WTC11 (cell line): ENCODE measurements at regions not wholly inside any gene's neighbourhood (a gene's known extent, or its start where the extent isn't known, plus 50 kb on each side); places are given as distances from the start of the nearest gene placed in this dataset.
A peak's percentile ranks its signal among the peaks of the same experiment; 100 is the strongest.

Source experiments
- ATAC-seq: fragments of 200-7000 bp; cut with Tn5 transposase; 2 replicates; pipeline ENCODE4 v1.10.0; 2021; ENCODE audit warnings: mild to moderate bottlenecking, moderate library complexity
- CTCF ChIA-PET: fragments of 300-600 bp; sonication (Branson Sonifier 250); formaldehyde crosslinking; loops from one replicate; lab custom pipeline; 2021; ENCODE audit warnings: antibody characterized with exemption; lab: Charles Lee
- POLR2A ChIA-PET: fragments of 350-600 bp; sonication (Branson Sonifier 250); formaldehyde crosslinking; loops from one replicate; lab custom pipeline; 2021; ENCODE audit warnings: antibody characterized with exemption; lab: Charles Lee
- DNase-seq: peaks from one replicate; pipeline ENCODE4 v3.0.0; 2021; ENCODE audit warnings: low spot score
- H3K27ac Mint-ChIP-seq: 2 replicates; pipeline ENCODE4 v1.8.0; 2021; ENCODE audit warnings: mixed read lengths
- H3K27me3 Mint-ChIP-seq: 2 replicates; pipeline ENCODE4 v1.8.0; 2021; ENCODE audit warnings: low read depth, mild to moderate bottlenecking, moderate library complexity, mixed read lengths
- H3K36me3 Mint-ChIP-seq: 2 replicates; pipeline ENCODE4 v1.8.0; 2021; ENCODE audit warnings: mixed read lengths
- H3K4me1 Mint-ChIP-seq: 2 replicates; pipeline ENCODE4 v1.8.0; 2022; ENCODE audit warnings: mixed read lengths
- H3K4me3 Mint-ChIP-seq: 2 replicates; pipeline ENCODE4 v1.8.0; 2021; ENCODE audit warnings: mild to moderate bottlenecking, moderate library complexity, mixed read lengths
- H3K9me3 Mint-ChIP-seq: 2 replicates; pipeline ENCODE4 v1.8.0; 2021; ENCODE audit warnings: mixed read lengths
- ATF1 ChIP-seq: sonication (generic); formaldehyde crosslinking; IDR thresholded peaks from 2 replicates; pipeline ENCODE4 v1.8.1; 2023; ENCODE audit warnings: mild to moderate bottlenecking, moderate library complexity, missing genetic modification reagents
- CBFB ChIP-seq: sonication (generic); formaldehyde crosslinking; IDR thresholded peaks from 2 replicates; pipeline ENCODE4 v1.8.1; 2022; ENCODE audit warnings: mild to moderate bottlenecking, low read depth, missing genetic modification reagents
- CREM ChIP-seq: sonication (generic); formaldehyde crosslinking; IDR thresholded peaks from 2 replicates; pipeline ENCODE4 v1.8.1; 2022; ENCODE audit warnings: mild to moderate bottlenecking, missing genetic modification reagents, moderate library complexity
- ELF4 ChIP-seq: sonication (generic); formaldehyde crosslinking; IDR thresholded peaks from 2 replicates; pipeline ENCODE4 v1.8.1; 2022; ENCODE audit warnings: low read depth, mild to moderate bottlenecking, moderate library complexity, missing genetic modification reagents
- ESRRA ChIP-seq: sonication (generic); formaldehyde crosslinking; IDR thresholded peaks from 2 replicates; pipeline ENCODE4 v1.8.1; 2022; ENCODE audit warnings: mild to moderate bottlenecking, missing genetic modification reagents, borderline replicate concordance
- FOXK1 ChIP-seq: sonication (generic); formaldehyde crosslinking; IDR thresholded peaks from 2 replicates; pipeline ENCODE4 v1.8.0; 2022; ENCODE audit warnings: mild to moderate bottlenecking, moderate library complexity, missing genetic modification reagents
- FOXP4 ChIP-seq: sonication (generic); formaldehyde crosslinking; IDR thresholded peaks from 2 replicates; pipeline ENCODE4 v1.8.0; 2022; ENCODE audit warnings: mild to moderate bottlenecking, missing genetic modification reagents
- GRHL2 ChIP-seq: fragments of 250-450 bp; sonication (Bioruptor Pico); IDR thresholded peaks from 2 replicates; pipeline ENCODE4 v1.8.0; 2022; ENCODE audit warnings: mild to moderate bottlenecking, moderate library complexity; ENCODE audit not compliant: insufficient replicate concordance, severe bottlenecking
- IRF2 ChIP-seq: sonication (generic); formaldehyde crosslinking; IDR thresholded peaks from 2 replicates; pipeline ENCODE4 v1.8.0; 2022; ENCODE audit warnings: low read depth, missing genetic modification reagents, borderline replicate concordance
- MXD4 ChIP-seq: fragments of 250-450 bp; sonication (Bioruptor Pico); IDR thresholded peaks from 2 replicates; pipeline ENCODE4 v1.8.0; 2021; ENCODE audit warnings: mild to moderate bottlenecking, moderate library complexity, borderline replicate concordance
- RORB ChIP-seq: fragments of 250-450 bp; sonication (Bioruptor Pico); IDR thresholded peaks from 2 replicates; pipeline ENCODE4 v1.9.0; 2021; ENCODE audit warnings: mild to moderate bottlenecking
- SP1 ChIP-seq: sonication (generic); formaldehyde crosslinking; conservative IDR thresholded peaks from 2 replicates; pipeline ENCODE4 v1.8.1; 2022; ENCODE audit warnings: missing genetic modification reagents
- ZNF138 ChIP-seq: sonication (generic); formaldehyde crosslinking; conservative IDR thresholded peaks from 2 replicates; pipeline ENCODE4 v1.8.1; 2022; ENCODE audit warnings: mild to moderate bottlenecking, moderate library complexity, missing genetic modification reagents
- ZNF219 ChIP-seq: sonication (generic); formaldehyde crosslinking; IDR thresholded peaks from 2 replicates; pipeline ENCODE4 v1.8.0; 2023; ENCODE audit warnings: missing genetic modification reagents, mild to moderate bottlenecking, borderline replicate concordance
- ZNF671 ChIP-seq: fragments of 250-450 bp; sonication (Bioruptor Pico); IDR thresholded peaks from 2 replicates; pipeline ENCODE4 v1.8.0; 2021; ENCODE audit warnings: mild to moderate bottlenecking
- TF ChIP-seq, protein P1 (sequence below): fragments of 250-450 bp; sonication (Bioruptor Pico); IDR thresholded peaks from 2 replicates; pipeline ENCODE4 v1.9.0; 2021; ENCODE audit warnings: mild to moderate bottlenecking, borderline replicate concordance
- TF ChIP-seq, protein P2 (sequence below): sonication (generic); formaldehyde crosslinking; IDR thresholded peaks from 2 replicates; pipeline ENCODE4 v1.8.0; 2022; ENCODE audit warnings: mild to moderate bottlenecking, missing genetic modification reagents
- TF ChIP-seq, protein P3 (sequence below): sonication (generic); formaldehyde crosslinking; conservative IDR thresholded peaks from 2 replicates; pipeline ENCODE4 v1.8.1; 2023; ENCODE audit warnings: mild to moderate bottlenecking, low read depth, missing genetic modification reagents, moderate library complexity

GRCh38 chr2:57621122-57621663, 425.4 kb upstream of the VRK2 start (continued):
- TF ChIP-seq FOXK1 (CRISPR knock-in tag) (no peak), ELF4 (no peak), ESRRA (CRISPR knock-in tag) (no peak), IRF2 (no peak), CBFB (CRISPR knock-in tag) (no peak), ZNF671 (CRISPR knock-in tag) (no peak), CREM (no peak), GRHL2 (CRISPR knock-in tag) (no peak)
- TF ChIP-seq, protein P1, sequence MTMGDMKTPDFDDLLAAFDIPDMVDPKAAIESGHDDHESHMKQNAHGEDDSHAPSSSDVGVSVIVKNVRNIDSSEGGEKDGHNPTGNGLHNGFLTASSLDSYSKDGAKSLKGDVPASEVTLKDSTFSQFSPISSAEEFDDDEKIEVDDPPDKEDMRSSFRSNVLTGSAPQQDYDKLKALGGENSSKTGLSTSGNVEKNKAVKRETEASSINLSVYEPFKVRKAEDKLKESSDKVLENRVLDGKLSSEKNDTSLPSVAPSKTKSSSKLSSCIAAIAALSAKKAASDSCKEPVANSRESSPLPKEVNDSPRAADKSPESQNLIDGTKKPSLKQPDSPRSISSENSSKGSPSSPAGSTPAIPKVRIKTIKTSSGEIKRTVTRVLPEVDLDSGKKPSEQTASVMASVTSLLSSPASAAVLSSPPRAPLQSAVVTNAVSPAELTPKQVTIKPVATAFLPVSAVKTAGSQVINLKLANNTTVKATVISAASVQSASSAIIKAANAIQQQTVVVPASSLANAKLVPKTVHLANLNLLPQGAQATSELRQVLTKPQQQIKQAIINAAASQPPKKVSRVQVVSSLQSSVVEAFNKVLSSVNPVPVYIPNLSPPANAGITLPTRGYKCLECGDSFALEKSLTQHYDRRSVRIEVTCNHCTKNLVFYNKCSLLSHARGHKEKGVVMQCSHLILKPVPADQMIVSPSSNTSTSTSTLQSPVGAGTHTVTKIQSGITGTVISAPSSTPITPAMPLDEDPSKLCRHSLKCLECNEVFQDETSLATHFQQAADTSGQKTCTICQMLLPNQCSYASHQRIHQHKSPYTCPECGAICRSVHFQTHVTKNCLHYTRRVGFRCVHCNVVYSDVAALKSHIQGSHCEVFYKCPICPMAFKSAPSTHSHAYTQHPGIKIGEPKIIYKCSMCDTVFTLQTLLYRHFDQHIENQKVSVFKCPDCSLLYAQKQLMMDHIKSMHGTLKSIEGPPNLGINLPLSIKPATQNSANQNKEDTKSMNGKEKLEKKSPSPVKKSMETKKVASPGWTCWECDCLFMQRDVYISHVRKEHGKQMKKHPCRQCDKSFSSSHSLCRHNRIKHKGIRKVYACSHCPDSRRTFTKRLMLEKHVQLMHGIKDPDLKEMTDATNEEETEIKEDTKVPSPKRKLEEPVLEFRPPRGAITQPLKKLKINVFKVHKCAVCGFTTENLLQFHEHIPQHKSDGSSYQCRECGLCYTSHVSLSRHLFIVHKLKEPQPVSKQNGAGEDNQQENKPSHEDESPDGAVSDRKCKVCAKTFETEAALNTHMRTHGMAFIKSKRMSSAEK (CRISPR knock-in tag): no peak
- TF ChIP-seq, protein P2, sequence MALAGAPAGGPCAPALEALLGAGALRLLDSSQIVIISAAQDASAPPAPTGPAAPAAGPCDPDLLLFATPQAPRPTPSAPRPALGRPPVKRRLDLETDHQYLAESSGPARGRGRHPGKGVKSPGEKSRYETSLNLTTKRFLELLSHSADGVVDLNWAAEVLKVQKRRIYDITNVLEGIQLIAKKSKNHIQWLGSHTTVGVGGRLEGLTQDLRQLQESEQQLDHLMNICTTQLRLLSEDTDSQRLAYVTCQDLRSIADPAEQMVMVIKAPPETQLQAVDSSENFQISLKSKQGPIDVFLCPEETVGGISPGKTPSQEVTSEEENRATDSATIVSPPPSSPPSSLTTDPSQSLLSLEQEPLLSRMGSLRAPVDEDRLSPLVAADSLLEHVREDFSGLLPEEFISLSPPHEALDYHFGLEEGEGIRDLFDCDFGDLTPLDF: no peak
- TF ChIP-seq, protein P3, sequence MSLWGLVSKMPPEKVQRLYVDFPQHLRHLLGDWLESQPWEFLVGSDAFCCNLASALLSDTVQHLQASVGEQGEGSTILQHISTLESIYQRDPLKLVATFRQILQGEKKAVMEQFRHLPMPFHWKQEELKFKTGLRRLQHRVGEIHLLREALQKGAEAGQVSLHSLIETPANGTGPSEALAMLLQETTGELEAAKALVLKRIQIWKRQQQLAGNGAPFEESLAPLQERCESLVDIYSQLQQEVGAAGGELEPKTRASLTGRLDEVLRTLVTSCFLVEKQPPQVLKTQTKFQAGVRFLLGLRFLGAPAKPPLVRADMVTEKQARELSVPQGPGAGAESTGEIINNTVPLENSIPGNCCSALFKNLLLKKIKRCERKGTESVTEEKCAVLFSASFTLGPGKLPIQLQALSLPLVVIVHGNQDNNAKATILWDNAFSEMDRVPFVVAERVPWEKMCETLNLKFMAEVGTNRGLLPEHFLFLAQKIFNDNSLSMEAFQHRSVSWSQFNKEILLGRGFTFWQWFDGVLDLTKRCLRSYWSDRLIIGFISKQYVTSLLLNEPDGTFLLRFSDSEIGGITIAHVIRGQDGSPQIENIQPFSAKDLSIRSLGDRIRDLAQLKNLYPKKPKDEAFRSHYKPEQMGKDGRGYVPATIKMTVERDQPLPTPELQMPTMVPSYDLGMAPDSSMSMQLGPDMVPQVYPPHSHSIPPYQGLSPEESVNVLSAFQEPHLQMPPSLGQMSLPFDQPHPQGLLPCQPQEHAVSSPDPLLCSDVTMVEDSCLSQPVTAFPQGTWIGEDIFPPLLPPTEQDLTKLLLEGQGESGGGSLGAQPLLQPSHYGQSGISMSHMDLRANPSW (CRISPR knock-in tag): no peak
- TF ChIP-seq, all 79 proteins: peak for 0

DNA sequence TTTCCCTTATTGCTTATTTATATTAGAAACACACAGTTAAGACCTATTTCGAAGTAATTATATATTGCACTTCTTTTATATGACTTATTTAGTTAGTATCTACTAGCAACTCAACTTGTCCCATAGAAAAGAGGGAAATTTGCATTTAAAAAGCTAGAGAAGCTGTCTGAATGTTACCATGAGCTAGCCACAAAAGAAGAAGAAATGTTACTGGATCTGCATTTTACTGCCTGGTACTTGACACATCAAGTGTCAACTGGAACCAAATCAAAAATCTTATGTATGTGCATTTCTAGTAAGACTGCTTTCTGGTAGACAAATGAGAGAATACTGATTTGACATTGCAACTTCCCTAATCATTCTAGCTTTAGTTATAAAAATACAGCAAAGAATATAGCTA, 424.6 kb upstream of the VRK2 start:
- Mint-ChIP-seq H3K4me1 (peaks cover 30% of the 10 kb centered on the region), H3K36me3 (no peaks in the 10 kb centered on the region), H3K27me3 (no peaks in the 10 kb centered on the region), H3K9me3 (no peaks in the 10 kb centered on the region), H3K27ac (peak overlapping the region; percentile 57; the same call in 1 of the 2 replicates), H3K4me3 (no peak overlapping the region)
- POLR2A ChIA-PET: no interaction called here
- DNase-seq (no peak), ATAC-seq (peak; percentile 64)
- CTCF ChIA-PET: interaction anchor here (0.5 kb wide), 1 partner anchor 114 kb away, joined by 3 read pairs; no protein-coding TSS in a partner anchor
- TF ChIP-seq ZNF138 (CRISPR knock-in tag) (no peak), ATF1 (CRISPR knock-in tag) (no peak)

DNA sequence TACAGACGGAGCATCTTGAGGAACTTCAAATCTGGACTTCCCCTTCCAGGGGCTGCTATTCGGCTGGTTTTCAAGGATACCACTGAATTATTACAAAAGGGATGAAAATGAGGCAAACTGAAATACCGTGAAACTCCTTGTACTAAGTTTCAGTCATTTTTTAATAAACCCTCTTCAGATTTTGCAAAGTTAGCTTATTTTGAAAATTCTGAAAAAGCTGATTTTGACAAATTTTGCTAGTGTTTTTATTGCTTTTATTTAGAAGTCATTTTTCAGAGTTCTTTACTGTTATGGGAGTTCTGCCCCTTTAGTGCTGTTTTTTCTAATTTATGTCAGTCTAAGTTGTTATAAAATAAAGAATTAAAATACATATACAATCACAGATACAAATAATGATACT, 390.4 kb upstream of the VRK2 start:
- H3K9me3 Mint-ChIP-seq: peaks cover 24% of the 10 kb centered on the region
- TF ChIP-seq ZNF219 (no peak), FOXP4 (no peak), RORB (CRISPR knock-in tag) (no peak), SP1 (CRISPR knock-in tag) (no peak), ZNF671 (CRISPR knock-in tag) (no peak), MXD4 (no peak)
- TF ChIP-seq, protein P1 (CRISPR knock-in tag): no peak
- no peak for ATAC-seq
- no peaks in the 10 kb centered on the region for H3K4me1 Mint-ChIP-seq
- DNase-seq: no peak
- H3K36me3 Mint-ChIP-seq: peaks cover 15% of the 10 kb centered on the region
- no peaks in the 10 kb centered on the region for H3K27me3 Mint-ChIP-seq
- CTCF ChIA-PET: no interaction called here
- H3K4me3 Mint-ChIP-seq: no peak overlapping the region
- no peak overlapping the region for H3K27ac Mint-ChIP-seq
- POLR2A ChIA-PET: no interaction called here
